WTC11 (cell line): ENCODE measurements at regions not wholly inside any gene's neighbourhood (a gene's known extent, or its start where the extent isn't known, plus 50 kb on each side); places are given as distances from the start of the nearest gene placed in this dataset.

ENCODE experiments used
- ATAC-seq: fragments of 200-7000 bp; cut with Tn5 transposase; 2 replicates; pipeline ENCODE4 v1.10.0; 2021; ENCODE audit warnings: mild to moderate bottlenecking, moderate library complexity
- CTCF ChIA-PET: fragments of 300-600 bp; sonication (Branson Sonifier 250); formaldehyde crosslinking; loops from one replicate; lab custom pipeline; 2021; ENCODE audit warnings: antibody characterized with exemption; lab: Charles Lee
- POLR2A ChIA-PET: fragments of 350-600 bp; sonication (Branson Sonifier 250); formaldehyde crosslinking; loops from one replicate; lab custom pipeline; 2021; ENCODE audit warnings: antibody characterized with exemption; lab: Charles Lee
- DNase-seq: peaks from one replicate; pipeline ENCODE4 v3.0.0; 2021; ENCODE audit warnings: low spot score
- H3K27ac Mint-ChIP-seq: 2 replicates; pipeline ENCODE4 v1.8.0; 2021; ENCODE audit warnings: mixed read lengths
- H3K27me3 Mint-ChIP-seq: 2 replicates; pipeline ENCODE4 v1.8.0; 2021; ENCODE audit warnings: low read depth, mild to moderate bottlenecking, moderate library complexity, mixed read lengths
- H3K36me3 Mint-ChIP-seq: 2 replicates; pipeline ENCODE4 v1.8.0; 2021; ENCODE audit warnings: mixed read lengths
- H3K4me1 Mint-ChIP-seq: 2 replicates; pipeline ENCODE4 v1.8.0; 2022; ENCODE audit warnings: mixed read lengths
- H3K4me3 Mint-ChIP-seq: 2 replicates; pipeline ENCODE4 v1.8.0; 2021; ENCODE audit warnings: mild to moderate bottlenecking, moderate library complexity, mixed read lengths
- H3K9me3 Mint-ChIP-seq: 2 replicates; pipeline ENCODE4 v1.8.0; 2021; ENCODE audit warnings: mixed read lengths
- CREB1 ChIP-seq: sonication (generic); formaldehyde crosslinking; IDR thresholded peaks from 2 replicates; pipeline ENCODE4 v1.8.0; 2023; ENCODE audit warnings: mild to moderate bottlenecking, missing genetic modification reagents
- GABPB1 ChIP-seq: sonication (generic); formaldehyde crosslinking; IDR thresholded peaks from 2 replicates; pipeline ENCODE4 v1.8.1; 2023; ENCODE audit warnings: mild to moderate bottlenecking, missing genetic modification reagents
- GTF2I ChIP-seq: fragments of 250-450 bp; sonication (Bioruptor Pico); conservative IDR thresholded peaks from 2 replicates; pipeline ENCODE4 v1.4.0; 2021; ENCODE audit warnings: mild to moderate bottlenecking
- IRF1 ChIP-seq: sonication (generic); formaldehyde crosslinking; IDR thresholded peaks from 2 replicates; pipeline ENCODE4 v1.8.0; 2023; ENCODE audit warnings: missing genetic modification reagents
- KAT7 ChIP-seq: sonication (generic); formaldehyde crosslinking; IDR thresholded peaks from 2 replicates; pipeline ENCODE4 v1.8.1; 2023; ENCODE audit warnings: missing genetic modification reagents, mild to moderate bottlenecking, borderline replicate concordance
- NFATC4 ChIP-seq: fragments of 250-450 bp; sonication (Bioruptor Pico); IDR thresholded peaks from 2 replicates; pipeline ENCODE4 v1.9.0; 2021; ENCODE audit warnings: mild to moderate bottlenecking
- NR2C2 ChIP-seq: sonication (generic); formaldehyde crosslinking; IDR thresholded peaks from 2 replicates; pipeline ENCODE4 v1.8.0; 2022; ENCODE audit warnings: mild to moderate bottlenecking, missing genetic modification reagents
- NR3C1 ChIP-seq: sonication (generic); formaldehyde crosslinking; conservative IDR thresholded peaks from 2 replicates; pipeline ENCODE4 v1.8.1; 2023; ENCODE audit warnings: low read depth, mild to moderate bottlenecking, missing genetic modification reagents
- RORB ChIP-seq: fragments of 250-450 bp; sonication (Bioruptor Pico); IDR thresholded peaks from 2 replicates; pipeline ENCODE4 v1.9.0; 2021; ENCODE audit warnings: mild to moderate bottlenecking
- SMAD3 ChIP-seq: sonication (generic); formaldehyde crosslinking; IDR thresholded peaks from 2 replicates; pipeline ENCODE4 v1.8.0; 2022; ENCODE audit warnings: missing genetic modification reagents, mild to moderate bottlenecking, borderline replicate concordance
- TCF7 ChIP-seq: sonication (generic); formaldehyde crosslinking; IDR thresholded peaks from 2 replicates; pipeline ENCODE4 v1.8.0; 2022; ENCODE audit warnings: mild to moderate bottlenecking, low read depth, missing genetic modification reagents, moderate library complexity
- TEAD4 ChIP-seq: sonication (generic); formaldehyde crosslinking; IDR thresholded peaks from 2 replicates; pipeline ENCODE4 v1.8.0; 2022; ENCODE audit warnings: mild to moderate bottlenecking, missing genetic modification reagents
- USF1 ChIP-seq: sonication (generic); formaldehyde crosslinking; IDR thresholded peaks from 2 replicates; pipeline ENCODE4 v1.8.0; 2022; ENCODE audit warnings: mild to moderate bottlenecking, missing genetic modification reagents
- ZNF138 ChIP-seq: sonication (generic); formaldehyde crosslinking; conservative IDR thresholded peaks from 2 replicates; pipeline ENCODE4 v1.8.1; 2022; ENCODE audit warnings: mild to moderate bottlenecking, moderate library complexity, missing genetic modification reagents
- ZNF423 ChIP-seq: fragments of 250-450 bp; sonication (Bioruptor Pico); IDR thresholded peaks from 2 replicates; pipeline ENCODE4 v2.1.2; 2022; ENCODE audit warnings: mild to moderate bottlenecking, moderate library complexity
- TF ChIP-seq, protein P1 (sequence below): sonication (generic); formaldehyde crosslinking; IDR thresholded peaks from 2 replicates; pipeline ENCODE4 v1.8.0; 2022; ENCODE audit warnings: missing genetic modification reagents
- TF ChIP-seq, protein P2 (sequence below): fragments of 250-450 bp; sonication (Bioruptor Pico); IDR thresholded peaks from 2 replicates; pipeline ENCODE4 v1.9.0; 2021; ENCODE audit warnings: mild to moderate bottlenecking
- TF ChIP-seq, protein P3 (sequence below): sonication (generic); formaldehyde crosslinking; IDR thresholded peaks from 2 replicates; pipeline ENCODE4 v1.8.1; 2022; ENCODE audit warnings: missing genetic modification reagents, borderline replicate concordance
- TF ChIP-seq, protein P4 (sequence below): fragments of 250-450 bp; sonication (Bioruptor Pico); conservative IDR thresholded peaks from 2 replicates; pipeline ENCODE4 v1.9.0; 2021; ENCODE audit warnings: mild to moderate bottlenecking
- TF ChIP-seq, protein P5 (sequence below): sonication (generic); formaldehyde crosslinking; IDR thresholded peaks from 2 replicates; pipeline ENCODE4 v1.8.0; 2022; ENCODE audit warnings: mild to moderate bottlenecking, missing genetic modification reagents
- TF ChIP-seq, protein P6 (sequence below): sonication (generic); formaldehyde crosslinking; IDR thresholded peaks from 2 replicates; pipeline ENCODE4 v1.8.1; 2022; ENCODE audit warnings: low read depth, mild to moderate bottlenecking, moderate library complexity, missing genetic modification reagents, borderline replicate concordance

DNA sequence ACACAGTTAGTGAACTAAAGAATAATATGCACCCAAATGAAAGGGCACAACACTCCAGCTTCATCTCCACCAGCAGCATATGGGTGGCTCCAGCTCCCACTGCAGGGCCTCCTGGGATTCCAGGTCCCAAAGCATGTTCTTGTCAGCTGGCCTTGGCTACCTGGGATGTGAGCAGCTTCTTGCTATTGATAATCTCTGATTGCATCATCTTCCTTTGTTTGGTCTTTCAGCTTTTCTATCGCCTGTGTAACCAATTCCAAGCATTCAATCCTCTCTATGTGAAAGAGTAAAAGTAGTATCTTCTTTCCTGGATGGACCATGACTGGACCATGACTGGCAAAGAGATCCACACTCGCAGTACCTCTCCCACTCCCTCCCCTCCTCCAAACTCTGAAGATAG lies 333.9 kb upstream of the GLI3 start (continued):
- TF ChIP-seq IRF1 (CRISPR knock-in tag) (no peak), ZNF138 (CRISPR knock-in tag) (no peak), NR3C1 (CRISPR knock-in tag) (no peak)
- TF ChIP-seq, protein P1, sequence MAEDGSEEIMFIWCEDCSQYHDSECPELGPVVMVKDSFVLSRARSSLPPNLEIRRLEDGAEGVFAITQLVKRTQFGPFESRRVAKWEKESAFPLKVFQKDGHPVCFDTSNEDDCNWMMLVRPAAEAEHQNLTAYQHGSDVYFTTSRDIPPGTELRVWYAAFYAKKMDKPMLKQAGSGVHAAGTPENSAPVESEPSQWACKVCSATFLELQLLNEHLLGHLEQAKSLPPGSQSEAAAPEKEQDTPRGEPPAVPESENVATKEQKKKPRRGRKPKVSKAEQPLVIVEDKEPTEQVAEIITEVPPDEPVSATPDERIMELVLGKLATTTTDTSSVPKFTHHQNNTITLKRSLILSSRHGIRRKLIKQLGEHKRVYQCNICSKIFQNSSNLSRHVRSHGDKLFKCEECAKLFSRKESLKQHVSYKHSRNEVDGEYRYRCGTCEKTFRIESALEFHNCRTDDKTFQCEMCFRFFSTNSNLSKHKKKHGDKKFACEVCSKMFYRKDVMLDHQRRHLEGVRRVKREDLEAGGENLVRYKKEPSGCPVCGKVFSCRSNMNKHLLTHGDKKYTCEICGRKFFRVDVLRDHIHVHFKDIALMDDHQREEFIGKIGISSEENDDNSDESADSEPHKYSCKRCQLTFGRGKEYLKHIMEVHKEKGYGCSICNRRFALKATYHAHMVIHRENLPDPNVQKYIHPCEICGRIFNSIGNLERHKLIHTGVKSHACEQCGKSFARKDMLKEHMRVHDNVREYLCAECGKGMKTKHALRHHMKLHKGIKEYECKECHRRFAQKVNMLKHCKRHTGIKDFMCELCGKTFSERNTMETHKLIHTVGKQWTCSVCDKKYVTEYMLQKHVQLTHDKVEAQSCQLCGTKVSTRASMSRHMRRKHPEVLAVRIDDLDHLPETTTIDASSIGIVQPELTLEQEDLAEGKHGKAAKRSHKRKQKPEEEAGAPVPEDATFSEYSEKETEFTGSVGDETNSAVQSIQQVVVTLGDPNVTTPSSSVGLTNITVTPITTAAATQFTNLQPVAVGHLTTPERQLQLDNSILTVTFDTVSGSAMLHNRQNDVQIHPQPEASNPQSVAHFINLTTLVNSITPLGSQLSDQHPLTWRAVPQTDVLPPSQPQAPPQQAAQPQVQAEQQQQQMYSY: no peak
- TF ChIP-seq, protein P2, sequence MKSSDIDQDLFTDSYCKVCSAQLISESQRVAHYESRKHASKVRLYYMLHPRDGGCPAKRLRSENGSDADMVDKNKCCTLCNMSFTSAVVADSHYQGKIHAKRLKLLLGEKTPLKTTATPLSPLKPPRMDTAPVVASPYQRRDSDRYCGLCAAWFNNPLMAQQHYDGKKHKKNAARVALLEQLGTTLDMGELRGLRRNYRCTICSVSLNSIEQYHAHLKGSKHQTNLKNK: no peak

GRCh38 chr7:42567051-42567450 lies 330.0 kb upstream of the GLI3 start:
- peaks cover 42% of the 10 kb centered on the region for H3K9me3 Mint-ChIP-seq
- no peak for DNase-seq
- no peaks in the 10 kb centered on the region for H3K27me3 Mint-ChIP-seq
- H3K27ac Mint-ChIP-seq: no peak overlapping the region
- H3K4me1 Mint-ChIP-seq: 0 out of 2 replicates have a peak, but pooled peaks cover 2% of the 10 kb centered on the region
- ATAC-seq: no peak
- peaks cover 8% of the 10 kb centered on the region; the same call in 1 of the 2 replicates for H3K36me3 Mint-ChIP-seq
- no peak for TF ChIP-seq TEAD4 (CRISPR knock-in tag)
- no peak for TF ChIP-seq KAT7
- no peak for TF ChIP-seq NFATC4 (CRISPR knock-in tag)
- no peak for TF ChIP-seq TCF7 (CRISPR knock-in tag)
- TF ChIP-seq SMAD3: no peak
- TF ChIP-seq, protein P3, sequence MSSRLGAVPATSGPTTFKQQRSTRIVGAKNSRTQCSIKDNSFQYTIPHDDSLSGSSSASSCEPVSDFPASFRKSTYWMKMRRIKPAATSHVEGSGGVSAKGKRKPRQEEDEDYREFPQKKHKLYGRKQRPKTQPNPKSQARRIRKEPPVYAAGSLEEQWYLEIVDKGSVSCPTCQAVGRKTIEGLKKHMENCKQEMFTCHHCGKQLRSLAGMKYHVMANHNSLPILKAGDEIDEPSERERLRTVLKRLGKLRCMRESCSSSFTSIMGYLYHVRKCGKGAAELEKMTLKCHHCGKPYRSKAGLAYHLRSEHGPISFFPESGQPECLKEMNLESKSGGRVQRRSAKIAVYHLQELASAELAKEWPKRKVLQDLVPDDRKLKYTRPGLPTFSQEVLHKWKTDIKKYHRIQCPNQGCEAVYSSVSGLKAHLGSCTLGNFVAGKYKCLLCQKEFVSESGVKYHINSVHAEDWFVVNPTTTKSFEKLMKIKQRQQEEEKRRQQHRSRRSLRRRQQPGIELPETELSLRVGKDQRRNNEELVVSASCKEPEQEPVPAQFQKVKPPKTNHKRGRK (CRISPR knock-in tag): no peak
- TF ChIP-seq, protein P4, sequence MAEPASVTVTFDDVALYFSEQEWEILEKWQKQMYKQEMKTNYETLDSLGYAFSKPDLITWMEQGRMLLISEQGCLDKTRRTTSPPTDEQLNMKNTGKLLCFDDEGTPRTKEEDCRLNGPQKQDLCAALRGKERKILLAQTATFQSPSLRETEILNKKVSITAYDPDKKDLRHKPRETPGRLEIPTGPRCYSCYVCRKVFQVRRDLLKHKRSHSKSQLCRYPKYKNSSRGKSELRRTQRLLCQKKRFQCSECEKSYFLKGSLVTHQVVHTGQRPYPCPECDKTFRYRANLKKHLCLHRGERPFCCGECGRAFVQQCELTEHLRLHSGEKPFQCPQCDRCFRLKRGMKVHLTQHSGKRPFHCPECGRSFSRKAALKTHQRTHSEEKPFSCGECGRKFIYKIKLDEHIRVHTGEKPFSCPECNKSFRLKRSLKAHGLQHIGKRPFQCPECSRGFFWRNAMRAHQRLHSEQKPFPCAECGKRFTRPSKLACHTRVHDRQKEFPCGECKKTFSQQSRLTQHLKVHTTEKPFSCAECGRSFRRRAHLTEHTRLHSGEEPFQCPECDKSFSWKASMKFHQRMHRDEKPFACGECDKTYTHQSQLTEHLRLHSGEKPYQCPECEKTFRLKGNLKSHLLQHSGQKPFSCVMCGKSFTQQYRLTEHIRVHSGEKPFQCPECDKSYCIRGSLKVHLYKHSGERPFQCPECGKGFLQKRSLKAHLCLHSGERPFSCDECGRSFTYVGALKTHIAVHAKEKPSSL (CRISPR knock-in tag): no peak
- no peak for TF ChIP-seq GABPB1 (CRISPR knock-in tag)
- no peak for TF ChIP-seq CREB1
- no peak overlapping the region for H3K4me3 Mint-ChIP-seq
- ChIA-PET POLR2A (no interaction called here), CTCF (no interaction called here)

DNA sequence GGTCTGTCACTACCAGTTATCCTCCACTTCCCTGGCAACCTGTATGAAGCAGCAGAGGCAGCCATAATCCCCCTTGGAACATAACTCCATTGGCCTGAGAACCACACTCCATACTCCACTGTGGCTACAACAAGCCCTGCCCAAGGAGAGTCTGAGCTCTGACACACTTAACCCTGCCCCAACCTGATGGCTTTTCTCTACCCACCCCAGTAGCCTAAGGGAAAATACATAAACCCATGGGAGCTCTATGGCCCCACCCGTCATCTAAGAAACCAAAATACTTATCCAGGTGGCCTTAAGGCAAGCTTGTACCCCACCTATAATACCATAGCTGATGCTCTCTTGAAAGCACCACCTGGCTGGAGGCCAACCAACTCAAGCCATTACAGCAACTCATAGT lies 324.8 kb upstream of the GLI3 start:
- Mint-ChIP-seq H3K9me3 (peaks cover 60% of the 10 kb centered on the region), H3K36me3 (peaks cover 6% of the 10 kb centered on the region), H3K4me3 (no peak overlapping the region), H3K27ac (no peak overlapping the region), H3K4me1 (no peaks in the 10 kb centered on the region), H3K27me3 (no peaks in the 10 kb centered on the region; the same call in 1 of the 2 replicates)
- CTCF ChIA-PET: no interaction called here
- TF ChIP-seq ZNF138 (CRISPR knock-in tag): no peak
- TF ChIP-seq RORB (CRISPR knock-in tag): no peak
- no peak for TF ChIP-seq NR3C1 (CRISPR knock-in tag)
- TF ChIP-seq NR2C2: no peak
- TF ChIP-seq, protein P5, sequence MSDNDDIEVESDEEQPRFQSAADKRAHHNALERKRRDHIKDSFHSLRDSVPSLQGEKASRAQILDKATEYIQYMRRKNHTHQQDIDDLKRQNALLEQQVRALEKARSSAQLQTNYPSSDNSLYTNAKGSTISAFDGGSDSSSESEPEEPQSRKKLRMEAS: no peak
- TF ChIP-seq, protein P6, sequence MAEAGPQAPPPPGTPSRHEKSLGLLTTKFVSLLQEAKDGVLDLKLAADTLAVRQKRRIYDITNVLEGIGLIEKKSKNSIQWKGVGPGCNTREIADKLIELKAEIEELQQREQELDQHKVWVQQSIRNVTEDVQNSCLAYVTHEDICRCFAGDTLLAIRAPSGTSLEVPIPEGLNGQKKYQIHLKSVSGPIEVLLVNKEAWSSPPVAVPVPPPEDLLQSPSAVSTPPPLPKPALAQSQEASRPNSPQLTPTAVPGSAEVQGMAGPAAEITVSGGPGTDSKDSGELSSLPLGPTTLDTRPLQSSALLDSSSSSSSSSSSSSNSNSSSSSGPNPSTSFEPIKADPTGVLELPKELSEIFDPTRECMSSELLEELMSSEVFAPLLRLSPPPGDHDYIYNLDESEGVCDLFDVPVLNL: no peak
- no peak for TF ChIP-seq USF1 (CRISPR knock-in tag)
- TF ChIP-seq GTF2I (CRISPR knock-in tag): no peak
- no peak for TF ChIP-seq ZNF423 (CRISPR knock-in tag)
- no peak for ATAC-seq
- POLR2A ChIA-PET: no interaction called here
- no peak for DNase-seq
